NCI-H187 (cell line): ENCODE measurements at regions not wholly inside any gene's neighbourhood (a gene's known extent, or its start where the extent isn't known, plus 50 kb on each side); places are given as distances from the start of the nearest gene placed in this dataset.

ENCODE experiments used
- DNase-seq, 2 experiments: peaks; one replicate each; lab custom pipeline; 2025; lab: John Stamatoyannopoulos, UW

DNA sequence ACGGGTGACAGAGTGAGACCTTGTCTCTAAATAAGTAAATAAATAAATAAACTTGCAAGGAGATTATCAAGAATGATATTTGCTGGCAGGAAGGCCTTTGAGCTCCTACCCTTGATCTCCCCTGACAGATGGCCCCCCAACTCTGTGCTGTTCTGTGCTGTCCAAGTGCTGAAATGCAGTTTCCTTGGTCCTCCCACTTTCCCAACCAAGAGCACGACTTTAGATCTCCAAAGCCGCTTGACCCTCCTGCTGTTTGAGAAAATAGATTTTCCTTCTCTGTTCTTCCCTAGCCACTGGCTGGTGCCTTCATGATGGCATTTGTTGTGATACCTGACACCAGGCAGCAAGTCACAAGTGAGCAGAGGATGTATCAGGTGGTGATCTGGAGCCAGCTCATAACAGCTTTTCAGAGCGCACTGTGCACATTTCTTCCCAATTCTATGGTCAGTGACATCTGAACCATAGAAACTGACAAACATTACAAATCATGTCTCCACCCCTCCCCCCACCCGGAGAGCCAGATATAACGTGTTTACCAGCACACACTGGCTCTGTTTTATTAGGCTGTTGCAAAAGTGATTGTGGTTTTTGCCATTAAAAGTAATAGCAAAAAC is 80.0 kb upstream of the PUM3 start:
- no peak for DNase-seq

DNA sequence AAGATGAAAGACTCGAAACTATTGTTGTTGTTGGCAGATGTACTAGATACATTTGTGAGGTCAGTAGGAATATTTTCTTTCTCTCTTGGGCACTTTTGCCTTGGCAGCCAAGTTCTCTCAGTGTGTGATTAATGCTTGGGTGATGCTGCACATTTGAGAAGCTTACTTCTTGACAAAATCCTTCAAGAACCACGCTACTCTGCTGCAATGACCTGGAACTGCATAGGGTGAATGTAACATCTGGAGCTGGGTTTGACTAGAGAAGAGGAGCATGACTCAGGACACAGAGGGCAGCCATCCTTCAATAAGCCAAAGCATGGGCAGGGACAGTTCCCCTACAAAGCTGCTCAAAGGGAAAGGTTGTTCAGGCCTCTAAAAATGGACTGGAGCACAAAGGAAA is 75.5 kb upstream of the PUM3 start:
- DNase-seq = no peak

DNA sequence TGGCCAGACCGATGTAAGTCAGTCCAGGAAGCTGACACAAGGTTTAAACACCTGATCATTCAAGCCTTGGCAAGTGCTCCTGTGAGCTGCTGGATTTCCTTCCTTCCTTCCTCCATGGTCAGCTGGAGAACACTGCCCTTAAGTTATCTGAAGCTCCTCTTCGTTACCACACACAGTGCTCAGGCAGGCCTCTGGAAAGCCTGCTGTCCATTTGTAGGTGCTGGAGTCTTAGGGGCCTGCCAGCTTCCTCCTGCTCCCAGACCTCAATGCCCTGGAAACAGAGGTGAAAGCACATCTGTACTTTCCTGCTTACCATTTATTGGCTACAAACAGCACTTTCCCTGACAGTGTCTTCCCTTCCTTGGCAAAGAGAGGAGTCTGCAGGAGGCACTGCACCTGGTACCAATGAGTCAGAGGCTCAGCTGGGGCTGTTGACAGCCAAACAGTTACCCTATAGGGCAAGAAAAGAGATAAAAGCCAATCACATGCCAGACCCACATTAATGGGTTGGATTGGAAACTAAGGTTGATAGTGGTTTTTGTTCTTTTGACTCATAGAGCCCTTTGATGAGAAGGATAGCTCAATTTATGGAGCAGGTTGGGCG is 72.6 kb upstream of the PUM3 start:
- no peak for DNase-seq

DNA sequence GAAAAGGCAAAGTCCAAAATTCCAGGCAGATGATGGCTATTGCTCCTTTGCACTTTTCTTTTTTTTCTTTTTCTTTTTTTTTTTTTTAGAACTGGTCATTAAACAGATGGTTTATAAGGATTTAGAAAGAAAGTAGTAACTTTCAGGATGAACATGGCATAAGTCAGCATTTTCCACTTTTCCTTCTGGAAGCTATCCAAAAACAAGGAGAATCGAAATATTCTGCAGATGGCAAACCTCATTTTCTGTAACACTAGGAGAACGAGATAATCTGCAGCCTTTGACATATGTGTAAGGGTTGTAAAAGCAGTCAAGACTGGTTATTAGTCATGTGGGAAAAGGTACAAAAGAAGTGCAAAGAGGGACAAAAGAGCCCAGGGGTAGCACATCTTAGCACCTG is 69.1 kb upstream of the PUM3 start:
- DNase-seq = no peak

DNA sequence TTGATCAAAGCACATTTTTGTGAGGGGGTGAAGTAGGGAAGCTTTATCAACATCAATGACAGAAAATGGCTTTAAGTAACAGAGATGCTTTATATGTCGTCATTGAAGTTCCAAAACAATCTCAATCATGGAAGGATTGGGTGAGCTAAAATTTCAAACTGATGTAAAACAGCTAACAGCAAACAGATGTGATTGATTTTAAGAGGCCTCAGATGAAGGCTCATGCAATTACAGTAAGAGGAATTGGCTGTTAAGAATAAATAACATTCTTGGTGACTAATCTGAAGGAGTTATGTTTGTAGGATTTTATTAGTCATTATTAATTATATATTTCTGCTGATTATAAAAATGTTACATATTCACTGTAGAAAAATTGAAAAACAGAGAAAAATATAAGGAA is 63.5 kb upstream of the PUM3 start:
- no peak for DNase-seq

DNA sequence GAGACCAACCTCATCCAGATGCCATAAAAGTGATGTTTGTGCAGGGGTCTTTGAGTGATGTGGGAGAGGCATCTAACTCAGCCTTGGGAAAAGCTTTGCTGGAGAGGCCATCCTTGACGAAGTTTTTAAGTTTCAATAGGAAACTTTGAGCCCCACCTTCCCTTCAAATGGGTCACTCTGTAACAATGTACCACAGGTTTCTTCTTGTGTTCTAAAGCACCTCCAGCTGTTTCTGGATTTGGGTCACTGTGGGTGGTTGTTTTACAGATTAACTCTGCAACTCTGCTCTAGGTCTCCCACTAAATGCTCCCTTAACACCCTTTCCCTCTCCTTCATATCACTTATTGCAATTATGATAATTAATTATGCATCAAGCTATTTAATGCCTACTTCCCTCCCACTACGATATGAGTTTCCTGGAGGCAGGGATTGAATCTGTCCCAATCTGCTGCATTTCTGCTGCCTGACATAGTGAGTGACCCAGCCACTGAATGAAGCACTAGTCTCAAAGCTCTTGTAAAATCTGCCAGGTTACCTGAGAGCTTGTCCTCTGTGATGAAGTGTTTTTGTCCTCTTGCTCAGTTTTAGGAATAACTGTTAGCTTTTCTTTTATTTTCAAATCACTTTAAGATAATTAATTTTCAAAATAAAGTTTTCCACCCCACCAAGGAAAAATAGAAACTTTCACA is 60.5 kb upstream of the PUM3 start:
- DNase-seq = no peak
